HG03342 (cell line): ENCODE measurements at regions not wholly inside any gene's neighbourhood (a gene's known extent, or its start where the extent isn't known, plus 50 kb on each side); places are given as distances from the start of the nearest gene placed in this dataset.

Experiments used
- ATAC-seq: cut with Tn5 transposase; IDR thresholded peaks from one replicate; pipeline ENCODE4 v1.9.1; 2021; ENCODE audit warnings: mild to moderate bottlenecking, moderate library complexity; ENCODE audit not compliant: unreplicated experiment

DNA sequence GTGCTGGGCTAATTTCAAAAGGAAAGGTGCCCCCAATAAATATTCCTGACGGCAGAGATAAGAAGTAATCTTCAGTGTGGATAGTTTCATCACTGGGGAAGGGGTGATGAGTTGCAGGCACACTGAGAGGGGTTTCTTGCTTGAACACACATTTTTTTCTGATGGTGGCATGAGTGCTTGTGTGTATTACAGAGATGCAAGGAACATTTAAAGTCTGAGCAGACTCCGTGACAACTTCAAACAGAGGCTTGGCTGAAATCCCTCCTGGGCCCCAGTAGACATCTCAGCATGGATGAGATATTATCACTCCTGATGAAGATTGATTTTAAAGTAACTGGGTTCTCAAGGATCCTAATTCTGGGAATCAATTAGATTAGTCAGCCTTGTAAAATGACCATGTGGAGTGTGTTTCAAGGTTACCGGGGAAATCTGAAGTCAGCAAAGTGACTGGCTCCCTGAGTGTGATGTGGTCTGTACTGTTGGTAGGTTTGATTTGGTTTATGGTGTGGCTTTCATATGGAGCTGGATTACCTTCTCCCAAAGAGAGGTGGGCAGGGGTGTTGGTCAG is 435.8 kb upstream of the EEF2KMT start:
- ATAC-seq = no peak

GRCh38 chr16:5527817-5528216 is 430.2 kb upstream of the EEF2KMT start:
- ATAC-seq = no peak

DNA sequence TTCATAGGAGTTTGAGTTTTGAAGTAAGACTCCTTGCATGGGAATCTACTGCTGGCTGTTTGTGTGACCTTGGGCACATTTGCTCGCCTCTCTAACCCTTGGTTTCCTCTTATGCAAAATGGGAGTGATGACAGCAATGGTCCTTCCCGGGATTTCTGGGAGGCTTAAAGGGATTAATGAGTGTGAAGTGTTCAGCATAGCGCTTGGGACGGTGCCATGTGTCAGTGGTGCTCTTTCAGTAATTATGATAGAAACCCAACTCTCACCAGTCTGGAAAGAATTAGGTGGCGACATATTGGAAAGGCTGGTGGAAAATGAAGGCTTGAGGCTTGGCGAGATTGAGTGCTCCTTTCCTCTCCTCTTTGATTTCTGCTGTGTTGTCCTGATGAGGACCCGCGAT is 429.2 kb upstream of the EEF2KMT start:
- no peak for ATAC-seq

DNA sequence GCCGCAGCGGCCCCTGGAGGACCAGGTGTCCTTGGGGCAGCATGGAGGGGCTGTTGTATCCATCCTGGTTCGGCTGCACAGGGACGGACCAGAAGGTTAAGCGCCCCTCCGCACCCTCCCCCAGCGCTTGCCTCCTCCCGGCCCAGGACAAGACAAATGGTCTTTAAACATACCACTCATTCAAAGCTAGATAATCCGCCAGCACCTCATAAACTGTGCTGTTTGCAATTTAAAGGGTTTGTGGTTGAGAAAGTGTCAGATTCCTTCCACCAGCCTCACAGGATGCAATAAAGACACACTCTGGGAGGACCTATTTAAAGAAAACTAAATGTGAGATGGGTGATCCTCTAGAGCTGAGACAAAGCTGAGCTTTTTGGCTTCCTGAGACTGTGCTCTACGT is 426.2 kb upstream of the EEF2KMT start:
- no peak for ATAC-seq

DNA sequence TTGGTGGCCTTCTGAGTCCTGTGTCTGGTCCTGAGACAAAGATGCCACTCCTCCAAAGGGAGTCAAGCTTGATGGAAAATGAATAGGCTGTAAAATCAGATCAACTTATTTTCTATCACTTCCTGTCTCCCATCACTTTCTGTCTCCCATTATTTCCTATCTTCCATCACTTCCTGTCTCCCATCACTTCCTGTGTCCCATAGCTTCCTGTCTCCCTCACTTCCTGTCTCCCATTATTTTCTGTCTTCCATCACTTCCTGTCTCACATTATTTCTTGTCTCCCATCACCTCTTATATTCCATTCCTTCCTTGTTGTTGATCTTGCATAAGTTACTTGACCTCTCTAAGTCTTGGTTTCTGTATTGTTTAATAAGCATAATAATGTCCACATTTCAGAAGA is 418.5 kb upstream of the EEF2KMT start:
- ATAC-seq = no peak

DNA sequence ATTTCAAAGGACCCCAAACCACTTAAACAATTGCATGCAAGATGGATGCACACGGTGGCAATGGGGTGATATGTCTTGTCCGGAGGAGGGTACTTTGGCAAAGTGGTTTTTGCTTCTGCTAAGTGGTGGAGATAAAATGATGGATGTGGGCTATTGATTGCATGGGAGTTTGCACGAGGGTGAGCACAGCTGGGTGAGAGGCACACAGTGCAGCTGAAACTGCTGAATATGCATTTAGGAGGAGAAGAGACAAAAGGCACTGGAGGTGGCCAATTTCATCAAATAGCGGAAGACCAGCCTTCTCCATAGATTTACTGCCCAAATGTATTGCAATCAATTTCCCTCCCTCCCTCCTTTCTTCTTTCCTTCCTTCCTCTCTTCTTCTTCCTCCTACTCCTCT is 414.4 kb upstream of the EEF2KMT start:
- no peak for ATAC-seq

DNA sequence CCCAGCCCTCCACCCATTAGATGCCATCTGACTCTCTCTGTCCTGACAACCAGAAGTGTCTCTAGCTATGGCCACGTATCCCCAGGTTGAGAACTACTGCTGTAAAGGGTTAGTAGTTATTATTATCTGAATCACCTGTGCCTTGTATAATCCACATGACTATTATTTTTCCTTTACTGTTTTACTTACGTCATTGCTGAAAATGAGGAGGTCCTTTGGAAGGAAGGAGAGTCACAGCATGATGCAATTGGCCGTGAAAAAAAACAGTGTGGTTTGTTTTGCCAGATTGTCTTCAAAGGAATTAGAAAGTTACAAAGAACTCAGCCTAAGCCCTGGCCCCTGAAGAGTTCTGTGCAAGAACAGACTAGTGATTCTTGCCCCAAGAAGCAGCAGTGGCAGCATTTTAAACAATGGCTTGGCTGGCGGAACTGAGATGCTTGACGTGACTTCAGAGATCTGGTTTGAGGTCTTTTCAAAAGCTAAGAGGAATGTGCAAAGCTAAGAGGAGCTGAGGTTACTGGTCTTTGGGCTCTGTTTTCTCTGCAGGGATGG is 413.3 kb upstream of the EEF2KMT start:
- ATAC-seq = no peak

DNA sequence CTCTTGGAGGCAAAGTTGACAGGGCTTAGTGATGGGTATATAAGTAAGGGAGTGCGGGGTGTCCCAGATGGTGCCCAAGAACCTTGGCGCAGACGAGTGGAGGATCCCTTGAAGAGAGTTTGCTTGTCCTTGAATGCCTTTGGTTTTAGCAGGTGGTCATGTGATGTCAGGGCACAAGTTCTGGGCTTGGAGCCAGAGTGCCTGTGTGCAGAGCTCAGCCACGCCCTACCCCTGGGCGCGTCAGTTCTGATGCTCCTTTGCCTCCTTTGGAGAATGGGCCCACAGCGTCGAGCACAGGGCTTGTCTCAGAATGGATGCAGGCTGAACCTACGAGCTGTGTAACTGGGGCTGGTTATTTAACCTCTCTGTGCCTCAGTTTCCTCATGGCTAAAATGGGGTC is 412.2 kb upstream of the EEF2KMT start:
- ATAC-seq = no peak

GRCh38 chr16:5509336-5509735 is 411.7 kb upstream of the EEF2KMT start:
- ATAC-seq = no peak

DNA sequence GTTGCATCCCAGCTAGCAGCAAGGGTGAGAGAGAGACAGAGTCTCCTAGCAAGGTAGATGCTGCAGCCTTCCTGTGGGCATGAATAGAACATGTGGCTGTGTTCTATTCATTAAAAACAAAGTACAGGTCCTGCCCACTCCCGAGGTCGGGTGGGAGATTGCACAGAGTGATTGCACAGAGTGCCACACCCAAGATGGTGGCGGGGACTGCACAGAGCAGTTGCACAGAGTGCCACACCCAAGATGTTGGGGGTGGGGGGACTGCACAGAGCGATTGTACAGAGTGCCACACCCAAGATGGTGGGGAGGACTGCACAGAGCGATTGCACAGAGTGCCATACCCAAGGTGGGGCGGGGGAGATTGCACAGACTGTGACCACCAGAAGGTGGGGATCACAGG is 410.8 kb upstream of the EEF2KMT start:
- no peak for ATAC-seq

DNA sequence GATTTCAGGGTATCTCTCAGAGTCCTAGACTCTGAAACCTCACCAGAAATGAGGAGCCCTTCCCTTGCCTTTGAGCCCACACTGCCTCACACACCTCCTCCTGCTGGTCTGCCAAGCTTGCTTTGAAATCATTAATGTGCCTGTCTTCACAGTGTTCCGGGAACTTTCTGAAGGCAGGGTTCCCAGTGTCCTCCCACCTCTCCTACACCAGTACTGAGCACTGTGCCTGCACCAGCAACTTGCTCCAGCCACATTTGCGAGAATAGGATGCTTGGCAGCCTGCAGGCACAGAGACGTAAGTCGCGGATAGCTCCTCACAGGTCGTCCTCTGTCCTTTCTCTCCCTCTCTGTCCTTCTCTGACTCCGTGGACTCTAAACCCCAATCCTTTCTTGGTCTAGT is 408.4 kb upstream of the EEF2KMT start:
- no peak for ATAC-seq

DNA sequence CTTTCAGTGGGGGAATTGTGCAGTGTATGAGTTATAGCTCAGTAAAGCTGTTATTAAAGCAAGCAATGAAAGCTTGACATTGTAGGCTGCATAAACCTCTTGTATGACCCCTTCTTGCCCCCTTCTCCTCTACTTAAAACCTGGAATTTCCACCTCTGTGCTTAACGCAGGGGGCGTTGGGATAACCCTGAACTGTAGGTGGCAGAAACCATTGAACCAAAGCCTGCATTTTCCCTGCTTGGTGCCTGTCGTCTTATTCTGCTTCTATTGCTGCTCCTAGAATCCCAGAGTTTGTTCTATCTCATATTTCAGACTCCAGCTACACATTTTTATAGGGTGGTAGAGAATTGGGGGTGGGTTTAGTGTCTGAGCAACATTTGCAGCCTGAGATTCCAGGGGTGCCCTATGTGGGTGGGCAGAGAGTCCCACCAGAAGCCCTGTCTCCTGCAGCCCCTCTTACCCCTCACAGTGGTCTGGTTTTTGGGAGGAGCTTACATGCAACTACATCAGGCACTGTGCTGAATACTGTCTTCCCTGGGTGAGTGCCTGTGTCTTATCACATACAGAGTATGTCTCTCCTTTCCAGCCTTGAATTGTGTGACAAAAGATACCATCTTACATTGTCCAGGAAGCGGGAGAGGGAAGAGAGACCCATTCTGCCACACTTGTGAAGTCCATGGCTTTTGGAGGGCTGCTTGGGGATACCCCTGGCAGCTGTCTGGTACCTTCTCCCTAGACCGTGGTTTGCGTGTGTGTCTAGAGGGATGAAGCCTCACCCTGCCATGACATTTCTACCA is 407.7 kb upstream of the EEF2KMT start:
- no peak for ATAC-seq

DNA sequence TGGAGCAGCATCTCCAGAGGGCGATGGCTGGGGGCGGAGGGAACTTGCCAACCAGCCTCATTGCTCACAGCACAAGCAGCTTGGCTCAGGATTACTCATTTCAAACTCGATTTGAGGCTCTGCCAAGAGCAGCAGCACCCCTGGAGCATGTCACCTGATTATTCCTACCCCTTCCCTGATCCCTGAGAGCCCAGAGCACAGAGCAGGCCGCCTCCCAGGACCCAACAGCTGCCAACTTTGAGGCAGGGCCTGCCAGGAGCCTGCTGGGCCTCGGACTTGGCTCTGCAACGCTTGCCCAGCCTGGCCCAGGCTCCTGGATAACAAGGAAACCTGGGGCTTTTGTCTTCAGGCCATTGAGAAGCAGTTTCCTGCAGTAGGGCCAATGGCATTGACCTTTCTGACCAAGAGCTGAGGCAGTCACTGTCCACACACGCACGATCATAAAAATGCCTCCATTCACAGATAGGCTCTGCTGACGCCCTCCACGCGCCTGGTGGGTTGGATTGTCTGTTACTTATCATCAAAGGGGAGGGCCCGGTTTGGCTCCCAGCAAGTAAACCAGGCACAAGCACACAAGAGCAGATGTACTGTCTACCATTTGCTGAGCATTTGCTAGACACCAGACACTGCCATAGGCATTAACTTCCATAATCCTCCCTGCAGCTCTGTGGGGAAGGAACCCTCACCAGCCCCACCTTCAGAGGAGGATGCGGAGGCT is 406.6 kb upstream of the EEF2KMT start:
- ATAC-seq = no peak

DNA sequence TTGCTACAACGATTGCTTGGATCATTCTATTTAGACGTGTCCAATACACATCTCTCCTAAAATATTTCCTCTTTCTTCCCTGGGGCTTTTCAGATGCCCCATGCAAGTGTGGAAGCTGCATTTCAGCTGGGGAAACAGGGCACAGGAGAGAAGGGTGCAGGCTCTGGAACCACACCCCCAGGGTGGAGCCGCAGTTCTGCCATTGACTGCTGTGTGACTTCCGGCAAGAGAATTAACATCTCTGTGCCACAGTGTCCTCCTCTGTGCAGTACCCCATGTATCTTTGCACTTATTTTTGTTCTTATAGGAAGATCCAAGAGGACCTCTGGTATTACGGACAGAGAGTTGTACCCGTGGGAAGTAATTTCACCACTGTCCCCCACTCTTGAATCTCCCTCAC is 405.3 kb upstream of the EEF2KMT start:
- no peak for ATAC-seq

GRCh38 chr16:5502467-5502869 is 404.9 kb upstream of the EEF2KMT start:
- no peak for ATAC-seq

GRCh38 chr16:5500526-5500925 is 402.9 kb upstream of the EEF2KMT start:
- no peak for ATAC-seq

- no peak for ATAC-seq
Observed at GRCh38 chr16:5498562-5498961, 401.0 kb upstream of the EEF2KMT start.

DNA sequence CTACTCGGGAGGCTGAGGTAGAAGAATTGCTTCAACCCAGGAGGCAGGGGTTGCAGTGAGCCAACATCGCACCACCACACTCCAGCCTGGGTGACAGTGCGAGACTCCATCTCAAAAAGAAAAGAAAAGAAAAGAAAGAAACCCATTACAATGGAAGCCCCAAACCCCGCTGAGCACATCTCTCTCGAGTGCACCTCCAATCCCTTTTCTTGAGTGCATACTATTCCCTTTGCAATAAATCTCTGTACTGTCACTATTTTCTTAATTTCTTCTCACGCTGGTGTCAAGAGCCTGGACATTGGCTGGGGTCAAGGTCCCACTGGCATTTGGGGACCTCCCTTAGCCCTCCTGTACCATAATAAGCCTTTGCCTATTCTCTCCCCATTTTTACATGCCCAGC is 398.4 kb upstream of the EEF2KMT start:
- ATAC-seq = no peak

GRCh38 chr16:5490499-5490898 is 392.9 kb upstream of the EEF2KMT start:
- no peak for ATAC-seq

DNA sequence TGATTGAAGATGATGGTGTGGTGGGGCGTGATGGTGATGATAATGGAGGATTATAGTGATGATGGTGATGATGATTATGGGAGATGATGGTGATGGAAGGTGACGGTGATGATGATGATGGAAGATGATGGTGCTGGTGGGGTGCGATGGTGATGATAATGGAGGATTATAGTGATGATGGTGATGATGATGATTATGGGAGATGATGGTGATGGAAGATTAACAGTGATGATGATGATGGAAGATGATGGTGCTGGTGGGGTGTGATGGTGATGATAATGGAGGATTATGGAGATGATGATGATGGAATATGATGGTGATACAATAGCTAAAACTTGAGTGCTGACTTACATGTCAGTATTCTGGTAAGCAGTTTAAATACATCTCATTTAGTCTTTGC is 391.0 kb upstream of the EEF2KMT start:
- ATAC-seq = no peak

GRCh38 chr16:5487728-5488127 is 390.1 kb upstream of the EEF2KMT start:
- no peak for ATAC-seq

- ATAC-seq = no peak
Observed at GRCh38 chr16:5482256-5482655, 384.7 kb upstream of the EEF2KMT start.
